22Rv1 (cell line): ENCODE measurements at regions not wholly inside any gene's neighbourhood (a gene's known extent, or its start where the extent isn't known, plus 50 kb on each side); places are given as distances from the start of the nearest gene placed in this dataset.

Experiments used
- CTCF ChIP-seq: fragments of 450-650 bp; IDR thresholded peaks from 2 replicates; pipeline ENCODE4 v1.5.1; 2017; ENCODE audit warnings: mild to moderate bottlenecking
- ZFX ChIP-seq: fragments of 450-650 bp; IDR thresholded peaks from 2 replicates; pipeline ENCODE4 v1.6.1; 2017; ENCODE audit warnings: antibody characterized with exemption, borderline replicate concordance

- no peak for TF ChIP-seq CTCF
- TF ChIP-seq ZFX, result no peak
Measured at GRCh38 chr5:54653956-54654614, 136.5 kb downstream of the SNX18 start.
